ENCODE measurements at regions not wholly inside any gene's neighbourhood (a gene's known extent, or its start where the extent isn't known, plus 50 kb on each side); places are given as distances from the start of the nearest gene placed in this dataset.

DNA sequence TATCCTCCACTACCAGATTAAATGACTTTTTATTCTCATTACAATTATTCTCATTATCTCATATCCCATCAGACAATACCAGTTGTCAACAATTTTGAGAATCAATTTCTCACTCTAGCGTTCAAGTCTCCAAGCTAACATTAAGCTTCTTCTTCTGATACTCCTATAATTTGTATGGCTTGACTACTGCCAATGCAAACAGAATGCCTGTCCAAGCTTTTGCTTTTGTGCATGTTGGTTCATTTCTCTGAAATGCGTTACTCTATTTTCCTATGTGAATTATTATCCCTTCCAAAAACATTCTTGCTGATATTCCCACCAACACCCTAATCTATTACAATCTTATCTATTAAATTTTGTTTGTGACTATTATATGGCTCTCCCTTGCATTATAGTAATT, 1602.3 kb downstream of the C4orf33 start:
- Histone ChIP-seq H3K27ac (ENCODE audit: low read depth in 1 of 2, low read length in 2 of 2) (no peak overlapping the region), H3K4me3 (replicated peaks in 1 of 3; ENCODE audit: low read depth in 2 of 3, low read length in 3 of 3) (no peak overlapping the region), H3K9ac (ENCODE audit: insufficient read depth, low read length, poor library complexity, severe bottlenecking) (no peak overlapping the region), H3K4me2 (replicated peaks; ENCODE audit: extremely low read depth, low read length, poor library complexity, severe bottlenecking) (no peak overlapping the region), H3K9me3 (replicated peaks in 1 of 2; ENCODE audit: control insufficient read depth in 1 of 2, insufficient read depth in 1 of 2, low read length in 2 of 2) (no peaks in the 10 kb centered on the region), H3K36me3 (replicated peaks in 1 of 2; ENCODE audit: control insufficient read depth in 1 of 2, insufficient read depth in 2 of 2, low read length in 2 of 2) (no peaks in the 10 kb centered on the region), H2AFZ (ENCODE audit: insufficient read depth, low read depth, low read length, poor library complexity, severe bottlenecking) (no peak overlapping the region), H3K79me2 (ENCODE audit: insufficient read depth, low read length) (no peaks in the 10 kb centered on the region), H3K4me1 (ENCODE audit: control insufficient read depth in 1 of 2, insufficient read depth in 2 of 2, low read length in 2 of 2) (no peaks in the 10 kb centered on the region), H3K27me3 (ENCODE audit: control insufficient read depth in 2 of 2, insufficient read depth in 2 of 2, low read length in 2 of 2) (no peaks in the 10 kb centered on the region), H4K20me1 (ENCODE audit: insufficient read depth, low read length) (no peaks in the 10 kb centered on the region)
- Mint-ChIP-seq H3K36me3 (no peaks in the 10 kb centered on the region), H3K27me3 (ENCODE audit: low read depth in 3 of 3) (peaks cover 0 to 2% (median 0%) of the 10 kb centered on the region in 3 donors), H3K27ac (no peak overlapping the region), H3K9me3 (no peaks in the 10 kb centered on the region), H3K4me1 (no peaks in the 10 kb centered on the region), H3K4me3 (no peak overlapping the region)
- TF ChIP-seq, protein P1, sequence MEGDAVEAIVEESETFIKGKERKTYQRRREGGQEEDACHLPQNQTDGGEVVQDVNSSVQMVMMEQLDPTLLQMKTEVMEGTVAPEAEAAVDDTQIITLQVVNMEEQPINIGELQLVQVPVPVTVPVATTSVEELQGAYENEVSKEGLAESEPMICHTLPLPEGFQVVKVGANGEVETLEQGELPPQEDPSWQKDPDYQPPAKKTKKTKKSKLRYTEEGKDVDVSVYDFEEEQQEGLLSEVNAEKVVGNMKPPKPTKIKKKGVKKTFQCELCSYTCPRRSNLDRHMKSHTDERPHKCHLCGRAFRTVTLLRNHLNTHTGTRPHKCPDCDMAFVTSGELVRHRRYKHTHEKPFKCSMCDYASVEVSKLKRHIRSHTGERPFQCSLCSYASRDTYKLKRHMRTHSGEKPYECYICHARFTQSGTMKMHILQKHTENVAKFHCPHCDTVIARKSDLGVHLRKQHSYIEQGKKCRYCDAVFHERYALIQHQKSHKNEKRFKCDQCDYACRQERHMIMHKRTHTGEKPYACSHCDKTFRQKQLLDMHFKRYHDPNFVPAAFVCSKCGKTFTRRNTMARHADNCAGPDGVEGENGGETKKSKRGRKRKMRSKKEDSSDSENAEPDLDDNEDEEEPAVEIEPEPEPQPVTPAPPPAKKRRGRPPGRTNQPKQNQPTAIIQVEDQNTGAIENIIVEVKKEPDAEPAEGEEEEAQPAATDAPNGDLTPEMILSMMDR (IDR thresholded peaks at IDR 0.05), result no peak
- intact Hi-C loops (cut with micrococcal nuclease), result no loop called here
- 100% methylated on average over 1 of the region's 2 CpGs for WGBS (ENCODE audit: insufficient coverage)
- DNase-seq, result no peak

DNA sequence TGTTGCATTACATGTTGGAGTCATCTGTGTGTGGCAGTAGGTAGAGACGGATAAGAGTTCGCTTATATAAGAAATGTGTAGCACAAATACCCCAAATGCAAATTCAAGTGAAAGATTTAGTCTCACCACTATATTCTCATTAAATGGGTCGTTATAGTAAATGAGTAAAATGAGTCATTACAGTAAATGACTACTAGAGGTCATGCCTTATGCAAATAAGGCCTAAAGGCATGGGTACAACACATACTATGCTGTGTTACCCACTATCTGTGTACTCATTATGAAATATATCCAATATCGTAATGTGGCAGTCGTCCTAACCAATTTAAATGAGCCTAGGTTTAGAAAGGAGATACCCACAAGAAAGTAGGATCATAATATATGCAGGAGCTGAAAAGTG, 1603.1 kb downstream of the C4orf33 start:
- Mint-ChIP-seq H3K4me1 (no peaks in the 10 kb centered on the region), H3K4me3 (no peak overlapping the region)

More for the DNA sequence above, 1603.1 kb downstream of the C4orf33 start:
- DNase-seq, result no peak
- H3K4me3 ChIP-seq (replicated peaks in 1 of 3; ENCODE audit: low read depth in 2 of 3, low read length in 3 of 3), result no peak overlapping the region
- no peaks in the 10 kb centered on the region for H3K79me2 ChIP-seq (ENCODE audit: insufficient read depth, low read length)
- no peaks in the 10 kb centered on the region for H3K9me3 ChIP-seq (replicated peaks in 1 of 2; ENCODE audit: control insufficient read depth in 1 of 2, insufficient read depth in 1 of 2, low read length in 2 of 2)
- H4K20me1 ChIP-seq (ENCODE audit: insufficient read depth, low read length), result no peaks in the 10 kb centered on the region
- H3K36me3 ChIP-seq (replicated peaks in 1 of 2; ENCODE audit: control insufficient read depth in 1 of 2, insufficient read depth in 2 of 2, low read length in 2 of 2), result no peaks in the 10 kb centered on the region
- Mint-ChIP-seq H3K27me3 (ENCODE audit: low read depth in 3 of 3) (peaks cover 0 to 2% (median 0%) of the 10 kb centered on the region in 3 donors), H3K27ac (no peak overlapping the region), H3K9me3 (no peaks in the 10 kb centered on the region), H3K36me3 (no peaks in the 10 kb centered on the region)
- H3K27ac ChIP-seq (ENCODE audit: low read depth in 1 of 2, low read length in 2 of 2), result no peak overlapping the region
- H3K27me3 ChIP-seq (ENCODE audit: control insufficient read depth in 2 of 2, insufficient read depth in 2 of 2, low read length in 2 of 2), result no peaks in the 10 kb centered on the region
- H3K4me1 ChIP-seq (ENCODE audit: control insufficient read depth in 1 of 2, insufficient read depth in 2 of 2, low read length in 2 of 2), result no peaks in the 10 kb centered on the region
- H3K9ac ChIP-seq (ENCODE audit: insufficient read depth, low read length, poor library complexity, severe bottlenecking), result no peak overlapping the region
- TF ChIP-seq, protein P1 (IDR thresholded peaks at IDR 0.05), result no peak
- intact Hi-C loops (cut with micrococcal nuclease), result no loop called here
- no CpG with 5 or more reads among the region's 5 CpGs for WGBS (ENCODE audit: insufficient coverage)
- no peak overlapping the region for H3K4me2 ChIP-seq (replicated peaks; ENCODE audit: extremely low read depth, low read length, poor library complexity, severe bottlenecking)
- H2AFZ ChIP-seq (ENCODE audit: insufficient read depth, low read depth, low read length, poor library complexity, severe bottlenecking), result no peak overlapping the region
